Left lung (tissue), 4 donors: ENCODE measurements at regions not wholly inside any gene's neighbourhood (a gene's known extent, or its start where the extent isn't known, plus 50 kb on each side); places are given as distances from the start of the nearest gene placed in this dataset.

ENCODE experiments used
- ATAC-seq: fragments of 200-7000 bp; cut with Tn5 transposase; one replicate; pipeline ENCODE4 v1.9.1; 2020; ENCODE audit warnings: moderate library complexity
- DNase-seq, 4 donors: peaks; one replicate each; pipeline ENCODE4 v3.0.0-alpha.2; 2013 to 2020
- H3K27ac ChIP-seq, 2 donors: fragments of 200-600 bp; sonication (generic) in 1 of 2; one replicate each; pipeline versions ENCODE4 v1.5.0 to v1.8.0; 2020 to 2021
- H3K27me3 ChIP-seq, 2 donors: fragments of 200-600 bp; sonication (generic) in 1 of 2; one replicate each; pipeline versions ENCODE4 v1.5.0 to v1.8.0; 2020 to 2021
- H3K36me3 ChIP-seq, 2 donors: fragments of 200-600 bp; sonication (generic) in 1 of 2; one replicate each; pipeline versions ENCODE4 v1.5.0 to v1.8.0; 2020 to 2021
- H3K4me1 ChIP-seq, 2 donors: fragments of 200-600 bp; one replicate each; pipeline ENCODE4 v1.8.0; 2021
- H3K4me3 ChIP-seq, 2 donors: fragments of 200-600 bp; sonication (generic) in 1 of 2; one replicate each; pipeline versions ENCODE4 v1.5.0 to v1.8.0; 2020 to 2021; ENCODE audit warnings: mild to moderate bottlenecking in 1 of 2
- H3K9me3 ChIP-seq, 2 donors: fragments of 200-600 bp; sonication (generic) in 1 of 2; one replicate each; pipeline versions ENCODE4 v1.5.0 to v1.8.0; 2020 to 2021
- CTCF ChIP-seq, 2 donors: fragments of 200-600 bp; sonication (generic) in 1 of 2; IDR thresholded peaks; one replicate each; pipeline versions ENCODE4 v1.5.0 to v1.8.0; 2021; ENCODE audit warnings: antibody characterized with exemption in 2 of 2
- intact Hi-C, 2 donors: fragments of 100-400 bp; cut with DNase I; formaldehyde crosslinking; loops; one replicate each; pipeline versions ENCODE4 v1.11.2 to v1.14.2; 2022
- donor health status: DM: no; HTN: yes; CAD: no.
- donor health status: DM: no; HTN: no; CAD: no.

- no peak for TF ChIP-seq CTCF (IDR thresholded peaks at IDR 0.05)
- ATAC-seq (no peak), DNase-seq (no peak)
- H3K27me3 ChIP-seq: no peaks in the 10 kb centered on the region
- no peak overlapping the region for H3K4me3 ChIP-seq
- no peaks in the 10 kb centered on the region for H3K36me3 ChIP-seq
- H3K9me3 ChIP-seq: no peaks in the 10 kb centered on the region
- intact Hi-C loops: no loop called here
- no peaks in the 10 kb centered on the region for H3K4me1 ChIP-seq
- no peak overlapping the region for H3K27ac ChIP-seq
These were observed 155.5 kb downstream of the CD8B2 start for GRCh38 chr2:106642679-106643078.

- no peak for ATAC-seq
- no peaks in the 10 kb centered on the region for H3K36me3 ChIP-seq
- no peak overlapping the region for H3K4me3 ChIP-seq
- intact Hi-C loops: no loop called here
- H3K4me1 ChIP-seq: no peaks in the 10 kb centered on the region
- TF ChIP-seq CTCF (IDR thresholded peaks at IDR 0.05): no peak
- DNase-seq: no peak
- H3K27ac ChIP-seq: no peak overlapping the region
- no peaks in the 10 kb centered on the region for H3K9me3 ChIP-seq
- no peaks in the 10 kb centered on the region for H3K27me3 ChIP-seq
These were observed 157.5 kb downstream of the CD8B2 start for GRCh38 chr2:106644623-106645022.

GRCh38 chr2:106646605-106647004 lies 159.4 kb downstream of the CD8B2 start:
- Histone ChIP-seq H3K9me3 (no peaks in the 10 kb centered on the region), H3K36me3 (no peaks in the 10 kb centered on the region), H3K4me3 (no peak overlapping the region), H3K27me3 (no peaks in the 10 kb centered on the region), H3K27ac (no peak overlapping the region), H3K4me1 (no peaks in the 10 kb centered on the region)
- intact Hi-C loops: no loop called here
- no peak for DNase-seq
- no peak for ATAC-seq
- no peak for TF ChIP-seq CTCF (IDR thresholded peaks at IDR 0.05)

- ATAC-seq (no peak), DNase-seq (no peak)
- H3K9me3 ChIP-seq: no peaks in the 10 kb centered on the region
- H3K27ac ChIP-seq: no peak overlapping the region
- no peak for TF ChIP-seq CTCF (IDR thresholded peaks at IDR 0.05)
- no peak overlapping the region for H3K4me3 ChIP-seq
- no peaks in the 10 kb centered on the region for H3K27me3 ChIP-seq
- intact Hi-C loops: no loop called here
- H3K36me3 ChIP-seq: no peaks in the 10 kb centered on the region
- no peaks in the 10 kb centered on the region for H3K4me1 ChIP-seq
These were observed 162.1 kb downstream of the CD8B2 start for GRCh38 chr2:106649306-106649705.

DNA sequence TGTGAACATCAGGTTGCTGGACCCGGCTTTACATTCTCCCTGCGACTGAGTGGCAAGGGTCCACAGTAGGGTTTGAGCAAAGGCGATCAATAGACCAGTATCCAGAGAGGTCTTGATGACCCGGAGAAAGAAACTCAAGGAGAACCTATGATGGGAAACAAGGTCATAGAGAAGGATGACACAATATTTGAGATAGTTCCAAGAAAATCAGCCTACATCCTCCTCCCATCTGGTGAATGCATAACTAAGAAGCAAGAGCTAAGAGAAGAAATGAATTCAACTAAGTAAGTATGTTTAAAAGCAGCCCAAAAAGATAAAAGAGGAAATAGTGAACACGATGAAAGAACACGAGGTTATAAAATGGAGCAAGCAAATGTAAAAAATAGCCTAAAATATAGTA lies 166.3 kb downstream of the CD8B2 start:
- DNase-seq (no peak), ATAC-seq (no peak)
- H3K4me3 ChIP-seq: no peak overlapping the region
- no peak overlapping the region for H3K27ac ChIP-seq
- H3K9me3 ChIP-seq: peaks cover 0 to 3% of the 10 kb centered on the region in 2 donors
- no peaks in the 10 kb centered on the region for H3K36me3 ChIP-seq
- no peaks in the 10 kb centered on the region for H3K4me1 ChIP-seq
- intact Hi-C loops: no loop called here
- no peak for TF ChIP-seq CTCF (IDR thresholded peaks at IDR 0.05)
- H3K27me3 ChIP-seq: no peaks in the 10 kb centered on the region
